MM.1S (cell line): ENCODE measurements at regions not wholly inside any gene's neighbourhood (a gene's known extent, or its start where the extent isn't known, plus 50 kb on each side); places are given as distances from the start of the nearest gene placed in this dataset.

Source experiments
- DNase-seq: peaks from one replicate; pipeline ENCODE4 v3.0.0-alpha.2; 2015
- H2AFZ ChIP-seq: fragments of 300-600 bp; sonication (generic); 2 replicates; pipeline ENCODE4 v1.6.0; 2016; ENCODE audit warnings: antibody characterized with exemption, low read length
- H3F3A ChIP-seq: fragments of 300-600 bp; sonication (generic); 2 replicates; pipeline ENCODE4 v1.6.1; 2016; ENCODE audit warnings: mild to moderate bottlenecking, antibody characterized with exemption, low read length, moderate library complexity, mixed read lengths; ENCODE audit not compliant: insufficient read depth
- H3K27ac ChIP-seq: fragments of 300-600 bp; sonication (generic); 2 replicates; pipeline ENCODE4 v1.5.1; 2016; ENCODE audit warnings: mild to moderate bottlenecking, low read length
- H3K27me3 ChIP-seq: fragments of 300-600 bp; sonication (generic); replicated peaks from 2 replicates; pipeline ENCODE4 v1.6.0; 2016; ENCODE audit warnings: low read length; ENCODE audit not compliant: insufficient read depth
- H3K36me3 ChIP-seq: fragments of 300-600 bp; sonication (generic); replicated peaks from 2 replicates; pipeline ENCODE4 v1.6.1; 2016; ENCODE audit warnings: mild to moderate bottlenecking, low read length, mixed read lengths; ENCODE audit not compliant: insufficient read depth
- H3K4me1 ChIP-seq: fragments of 300-600 bp; sonication (generic); 2 replicates; pipeline ENCODE4 v1.6.1; 2016; ENCODE audit warnings: low read length, mixed read lengths
- H3K4me2 ChIP-seq: fragments of 300-600 bp; sonication (generic); 2 replicates; pipeline ENCODE4 v1.6.0; 2016; ENCODE audit warnings: low read depth, low read length
- H3K4me3 ChIP-seq: fragments of 300-600 bp; sonication (generic); 2 replicates; pipeline ENCODE4 v1.5.1; 2016; ENCODE audit warnings: low read length, mixed read lengths
- H3K79me2 ChIP-seq: fragments of 300-600 bp; sonication (generic); 2 replicates; pipeline ENCODE4 v1.6.1; 2016; ENCODE audit warnings: mixed run types, low read length, mixed read lengths
- H3K9ac ChIP-seq: fragments of 300-600 bp; sonication (generic); 2 replicates; pipeline ENCODE4 v1.6.1; 2016; ENCODE audit warnings: low read length, mixed read lengths
- H3K9me2 ChIP-seq: fragments of 300-600 bp; sonication (generic); replicated peaks from 2 replicates; pipeline ENCODE4 v1.6.1; 2016; ENCODE audit warnings: mild to moderate bottlenecking, low read length, mixed read lengths; ENCODE audit not compliant: insufficient read depth
- H3K9me3 ChIP-seq: fragments of 300-600 bp; sonication (generic); replicated peaks from 2 replicates; pipeline ENCODE4 v1.6.1; 2016; ENCODE audit warnings: mild to moderate bottlenecking, low read length, mixed read lengths; ENCODE audit not compliant: insufficient read depth
- H4K20me1 ChIP-seq: fragments of 300-600 bp; sonication (generic); 2 replicates; pipeline ENCODE4 v1.6.1; 2016; ENCODE audit warnings: mild to moderate bottlenecking, low read length, moderate library complexity, mixed read lengths; ENCODE audit not compliant: insufficient read depth
- CTCF ChIP-seq: fragments of 300-600 bp; sonication (generic); IDR thresholded peaks from 2 replicates; pipeline ENCODE4 v1.5.1; 2016; ENCODE audit warnings: antibody characterized with exemption, low read length, mixed read lengths
- EZH2 ChIP-seq: fragments of 300-600 bp; sonication (generic); optimal IDR thresholded peaks from 2 replicates; pipeline ENCODE3; 2017; ENCODE audit warnings: low read depth, mild to moderate bottlenecking, antibody characterized with exemption, low read length, mixed read lengths
- EZH2phosphoT487 ChIP-seq: fragments of 300-600 bp; sonication (generic); IDR thresholded peaks from 2 replicates; pipeline ENCODE4 v1.6.1; 2018; ENCODE audit warnings: antibody characterized with exemption, low read length

DNA sequence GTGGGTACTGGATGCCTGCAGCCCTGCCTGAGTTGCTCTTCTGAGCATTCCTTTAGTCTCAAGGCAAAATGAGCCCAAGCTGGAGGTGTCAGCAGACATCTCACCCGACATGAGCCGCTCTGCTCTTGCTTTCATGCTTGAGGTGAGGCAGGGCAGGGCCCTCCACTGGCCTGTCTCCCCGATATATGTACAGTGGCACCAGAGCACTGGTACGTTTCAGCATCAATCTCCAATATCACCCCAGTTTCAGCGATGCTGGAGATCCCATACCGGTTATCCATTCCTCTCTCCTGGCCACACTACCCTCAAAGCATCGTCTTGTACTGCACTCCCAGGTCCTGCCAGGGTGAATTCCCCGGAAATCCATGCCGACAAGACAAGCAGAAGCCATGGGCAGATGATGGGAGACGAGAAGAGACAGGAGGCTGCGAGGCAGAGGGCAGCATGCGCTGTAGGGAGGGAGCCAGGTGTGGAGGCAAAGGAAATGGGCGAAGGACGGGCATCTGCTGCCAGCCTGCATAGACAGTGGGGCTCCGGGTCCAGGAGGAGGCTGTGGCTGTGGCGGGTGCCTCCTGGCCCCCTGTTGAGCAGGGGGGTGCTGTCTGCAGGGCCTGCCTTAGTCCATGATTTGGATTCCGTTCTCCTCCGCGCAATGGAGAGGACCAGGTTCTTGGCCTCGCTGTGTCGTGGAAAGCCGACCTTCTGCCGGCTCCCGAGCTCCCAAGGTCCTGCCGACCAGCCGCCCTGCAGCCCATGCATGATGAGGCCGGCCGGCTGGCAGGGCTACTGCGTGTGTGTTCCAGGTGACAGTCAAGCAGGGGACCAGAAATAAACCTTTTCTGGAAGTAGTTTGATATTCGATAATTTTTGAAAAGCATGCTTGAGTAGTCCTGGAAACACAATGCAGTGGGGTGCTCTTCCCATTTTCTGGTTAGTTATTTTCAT is 152.2 kb upstream of the IRX2 start:
- no peaks in the 10 kb centered on the region for H3K9me2 ChIP-seq
- DNase-seq, result no peak
- peaks cover 9% of the 10 kb centered on the region for H3K4me1 ChIP-seq
- no peak overlapping the region for H3K4me2 ChIP-seq
- H3F3A ChIP-seq, result no peaks in the 10 kb centered on the region
- H3K27me3 ChIP-seq, result no peaks in the 10 kb centered on the region
- H4K20me1 ChIP-seq, result no peaks in the 10 kb centered on the region
- H3K27ac ChIP-seq, result no peak overlapping the region
- no peak for TF ChIP-seq EZH2
- TF ChIP-seq CTCF, result no peak
- TF ChIP-seq EZH2phosphoT487, result no peak
- H2AFZ ChIP-seq, result no peak overlapping the region
- no peak overlapping the region for H3K9ac ChIP-seq
- no peaks in the 10 kb centered on the region for H3K79me2 ChIP-seq
- H3K36me3 ChIP-seq, result no peaks in the 10 kb centered on the region
- no peaks in the 10 kb centered on the region for H3K9me3 ChIP-seq
- no peak overlapping the region for H3K4me3 ChIP-seq

DNA sequence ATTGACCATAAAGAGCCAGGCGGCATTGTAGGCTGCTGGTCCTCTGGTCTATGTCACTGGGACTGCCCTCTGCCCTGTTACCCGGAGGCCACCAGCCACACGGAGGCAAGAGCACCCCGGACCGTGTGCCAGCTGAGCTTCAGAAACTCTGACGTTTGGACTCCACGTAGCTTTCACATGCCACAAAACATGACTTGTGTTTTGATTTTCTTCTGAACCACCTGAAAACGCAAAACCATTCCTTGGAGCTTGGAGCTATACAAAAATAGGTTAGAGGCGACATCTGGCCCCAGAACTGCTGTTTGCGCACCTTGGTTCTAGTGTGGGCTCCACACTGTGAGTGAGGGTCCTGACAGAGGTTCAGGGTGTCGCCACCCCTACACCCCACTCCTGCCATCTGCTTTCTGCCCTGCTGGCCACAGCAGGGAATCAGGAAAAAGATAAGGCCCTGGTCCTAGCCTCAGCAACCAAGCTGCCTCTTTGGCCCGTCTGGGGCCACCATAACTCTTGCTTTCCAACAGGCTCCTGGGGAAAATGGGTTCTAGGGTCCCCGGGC is 151.3 kb upstream of the IRX2 start:
- Histone ChIP-seq H3K4me1 (peaks cover 11% of the 10 kb centered on the region), H3K36me3 (no peaks in the 10 kb centered on the region), H2AFZ (no peak overlapping the region), H3K9me3 (no peaks in the 10 kb centered on the region), H3K79me2 (no peaks in the 10 kb centered on the region), H4K20me1 (no peaks in the 10 kb centered on the region), H3K9ac (no peak overlapping the region), H3K27me3 (no peaks in the 10 kb centered on the region), H3K27ac (no peak overlapping the region), H3K9me2 (no peaks in the 10 kb centered on the region), H3F3A (no peaks in the 10 kb centered on the region), H3K4me3 (no peak overlapping the region), H3K4me2 (no peak overlapping the region)
- no peak for TF ChIP-seq EZH2
- TF ChIP-seq EZH2phosphoT487, result no peak
- TF ChIP-seq CTCF, result no peak
- DNase-seq, result no peak

- peaks cover 11% of the 10 kb centered on the region for H3K4me1 ChIP-seq
- no peaks in the 10 kb centered on the region for H4K20me1 ChIP-seq
- DNase-seq, result no peak
- TF ChIP-seq EZH2 (no peak), CTCF (no peak), EZH2phosphoT487 (no peak)
- H3K9ac ChIP-seq, result no peak overlapping the region
- no peak overlapping the region for H3K27ac ChIP-seq
- H3K4me2 ChIP-seq, result no peak overlapping the region
- H3K9me2 ChIP-seq, result no peaks in the 10 kb centered on the region
- H3K9me3 ChIP-seq, result no peaks in the 10 kb centered on the region
- H3K36me3 ChIP-seq, result no peaks in the 10 kb centered on the region
- no peak overlapping the region for H2AFZ ChIP-seq
- no peaks in the 10 kb centered on the region for H3K79me2 ChIP-seq
- H3F3A ChIP-seq, result no peaks in the 10 kb centered on the region
- H3K4me3 ChIP-seq, result no peak overlapping the region
- H3K27me3 ChIP-seq, result no peaks in the 10 kb centered on the region
Observed at GRCh38 chr5:2902186-2902585, 150.7 kb upstream of the IRX2 start.
